Activated T-helper 1 cell treated with anti-CD3 and anti-CD28 coated beads, Interleukin-12 subunit alpha, Interleukin-12 subunit beta, Interleukin-2, Interleukin-4 antibody, amounts not matched to agents 30 ng/mL and 10 ng/mL and 1 ng/mL, durations not matched to agents 14 hours and 24 hours and 36 hours (primary cell): ENCODE measurements at regions not wholly inside any gene's neighbourhood (a gene's known extent, or its start where the extent isn't known, plus 50 kb on each side); places are given as distances from the start of the nearest gene placed in this dataset.

Source experiments
- DNase-seq: peaks from one replicate; pipeline ENCODE4 v3.0.0; 2021; ENCODE audit warnings: low spot score
- H3K27ac Mint-ChIP-seq: one replicate; pipeline ENCODE4 v1.8.0; 2021; ENCODE audit warnings: mild to moderate bottlenecking, mixed read lengths
- H3K27me3 Mint-ChIP-seq: one replicate; pipeline ENCODE4 v1.8.0; 2022; ENCODE audit warnings: mild to moderate bottlenecking, moderate library complexity, mixed read lengths; ENCODE audit not compliant: insufficient read depth
- H3K36me3 Mint-ChIP-seq: one replicate; pipeline ENCODE4 v1.8.0; 2021; ENCODE audit warnings: low read depth, mixed read lengths
- H3K4me1 Mint-ChIP-seq: one replicate; pipeline ENCODE4 v1.8.0; 2021; ENCODE audit warnings: low read depth, mixed read lengths
- H3K4me3 Mint-ChIP-seq: one replicate; pipeline ENCODE4 v1.8.0; 2021; ENCODE audit warnings: mild to moderate bottlenecking, moderate library complexity, mixed read lengths
- H3K9me3 Mint-ChIP-seq: one replicate; pipeline ENCODE4 v1.8.0; 2021; ENCODE audit warnings: mixed read lengths
- intact Hi-C: fragments of 100-400 bp; cut with micrococcal nuclease; formaldehyde crosslinking; loops from one replicate; pipeline ENCODE4 v1.15.1; 2024

DNA sequence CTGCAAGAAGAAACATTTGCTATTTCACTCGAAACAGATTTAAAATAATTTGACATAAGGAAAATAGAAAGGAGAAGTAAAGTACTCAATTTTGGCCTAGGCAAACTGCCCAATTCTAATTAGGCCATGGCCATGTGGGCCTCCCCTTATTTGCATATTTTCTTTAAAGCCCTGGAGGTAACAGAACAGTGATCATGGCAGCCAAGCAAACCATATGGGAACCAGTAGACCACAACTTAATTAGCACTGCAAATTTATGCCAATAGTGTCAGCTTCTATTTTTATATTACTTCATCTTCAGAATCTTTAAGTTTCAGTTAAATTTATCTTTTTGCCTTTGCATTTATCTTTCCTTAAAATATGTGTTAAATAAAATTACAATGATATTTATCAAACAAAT is 63.3 kb upstream of the THSD7A start:
- no peaks in the 10 kb centered on the region for H3K36me3 Mint-ChIP-seq
- no peak overlapping the region for H3K4me3 Mint-ChIP-seq
- no peaks in the 10 kb centered on the region for H3K4me1 Mint-ChIP-seq
- no peaks in the 10 kb centered on the region for H3K27me3 Mint-ChIP-seq
- no peak overlapping the region for H3K27ac Mint-ChIP-seq
- intact Hi-C loops, result no loop called here
- no peaks in the 10 kb centered on the region for H3K9me3 Mint-ChIP-seq
- DNase-seq, result no peak

DNA sequence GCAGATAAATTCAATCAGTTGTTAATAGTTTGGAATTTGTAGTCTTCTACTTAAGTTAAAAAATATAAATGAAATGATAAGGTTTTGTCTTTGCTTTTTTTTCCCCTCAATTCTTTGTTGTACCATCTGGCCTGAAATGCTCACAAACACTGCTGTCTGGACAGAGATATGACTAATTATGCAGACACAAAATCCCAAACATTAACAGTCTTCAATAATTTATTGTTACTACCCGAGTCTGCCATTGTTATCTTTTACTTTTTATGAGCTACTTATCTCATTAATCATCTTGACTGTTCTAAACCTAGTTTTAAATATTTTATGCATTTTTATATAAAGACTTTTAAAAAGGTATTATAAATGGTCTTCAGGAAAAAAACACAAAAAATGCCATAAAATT is 64.7 kb upstream of the THSD7A start:
- Mint-ChIP-seq H3K36me3 (no peaks in the 10 kb centered on the region), H3K27ac (no peak overlapping the region), H3K27me3 (no peaks in the 10 kb centered on the region), H3K9me3 (no peaks in the 10 kb centered on the region), H3K4me1 (no peaks in the 10 kb centered on the region), H3K4me3 (no peak overlapping the region)
- DNase-seq, result no peak
- intact Hi-C loops, result no loop called here

DNA sequence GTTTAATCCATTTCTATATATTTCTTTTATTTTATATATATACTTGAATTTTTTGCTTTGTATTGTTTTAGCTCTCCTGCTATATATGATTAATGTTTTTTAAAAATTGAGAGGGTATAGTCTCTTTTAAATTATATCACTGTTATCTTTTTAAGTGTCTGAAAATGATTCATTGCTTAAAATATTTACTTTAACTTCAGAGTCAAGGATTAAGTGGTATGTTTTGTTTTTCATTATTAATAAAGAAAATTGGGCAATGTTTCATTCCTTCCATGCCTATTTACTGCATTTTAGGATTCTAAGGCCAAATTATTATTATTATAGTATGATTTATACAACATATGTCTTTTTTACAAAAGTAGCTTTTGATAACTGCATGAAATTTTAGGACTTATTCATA is 67.2 kb upstream of the THSD7A start:
- intact Hi-C loops, result no loop called here
- H3K36me3 Mint-ChIP-seq, result no peaks in the 10 kb centered on the region
- DNase-seq, result no peak
- H3K4me1 Mint-ChIP-seq, result no peaks in the 10 kb centered on the region
- H3K9me3 Mint-ChIP-seq, result no peaks in the 10 kb centered on the region
- no peaks in the 10 kb centered on the region for H3K27me3 Mint-ChIP-seq
- H3K27ac Mint-ChIP-seq, result no peak overlapping the region
- no peak overlapping the region for H3K4me3 Mint-ChIP-seq

DNA sequence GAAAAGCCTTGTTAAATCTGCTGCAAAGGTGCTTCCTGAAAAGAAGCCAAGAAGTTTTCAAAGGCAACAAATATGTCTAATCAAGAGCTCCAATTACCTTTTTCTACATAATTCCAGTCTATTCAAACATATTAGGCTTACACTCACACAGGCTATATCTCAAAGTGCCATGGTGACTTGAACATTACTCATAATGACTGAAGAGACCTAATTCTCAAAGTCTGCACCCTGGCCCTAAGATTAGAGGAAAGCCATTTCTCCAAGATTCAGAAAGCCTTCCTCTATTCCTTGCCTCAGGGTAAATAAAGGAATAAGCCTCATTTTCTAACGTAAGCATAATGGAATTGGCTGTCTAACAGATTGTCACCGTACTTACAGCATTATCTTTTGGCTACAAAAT is 78.3 kb upstream of the THSD7A start:
- no peaks in the 10 kb centered on the region for H3K36me3 Mint-ChIP-seq
- no peaks in the 10 kb centered on the region for H3K27me3 Mint-ChIP-seq
- no peaks in the 10 kb centered on the region for H3K9me3 Mint-ChIP-seq
- no peaks in the 10 kb centered on the region for H3K4me1 Mint-ChIP-seq
- intact Hi-C loops, result no loop called here
- H3K27ac Mint-ChIP-seq, result no peak overlapping the region
- no peak for DNase-seq
- no peak overlapping the region for H3K4me3 Mint-ChIP-seq

DNA sequence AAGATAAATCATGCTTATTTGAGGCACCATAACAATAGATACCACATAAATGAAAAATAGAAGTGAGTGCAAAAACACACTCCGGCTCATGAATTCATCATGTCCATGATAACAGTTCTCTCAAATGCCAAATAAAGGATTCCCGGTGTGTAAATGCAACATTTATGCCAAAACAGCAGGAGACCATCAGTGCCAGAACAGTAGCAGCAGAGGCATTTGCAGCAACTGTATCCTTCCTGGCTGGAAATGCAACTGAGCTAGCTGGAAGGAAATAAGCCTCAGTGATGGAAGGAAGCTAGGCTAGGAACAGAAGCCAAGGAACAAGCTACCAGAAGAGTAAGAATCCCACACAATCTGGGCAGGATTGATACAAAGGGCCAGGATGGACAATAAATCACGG is 79.9 kb upstream of the THSD7A start:
- DNase-seq, result no peak
- Mint-ChIP-seq H3K27ac (no peak overlapping the region), H3K4me3 (no peak overlapping the region), H3K4me1 (no peaks in the 10 kb centered on the region), H3K9me3 (no peaks in the 10 kb centered on the region), H3K27me3 (no peaks in the 10 kb centered on the region), H3K36me3 (no peaks in the 10 kb centered on the region)
- intact Hi-C loops, result no loop called here

DNA sequence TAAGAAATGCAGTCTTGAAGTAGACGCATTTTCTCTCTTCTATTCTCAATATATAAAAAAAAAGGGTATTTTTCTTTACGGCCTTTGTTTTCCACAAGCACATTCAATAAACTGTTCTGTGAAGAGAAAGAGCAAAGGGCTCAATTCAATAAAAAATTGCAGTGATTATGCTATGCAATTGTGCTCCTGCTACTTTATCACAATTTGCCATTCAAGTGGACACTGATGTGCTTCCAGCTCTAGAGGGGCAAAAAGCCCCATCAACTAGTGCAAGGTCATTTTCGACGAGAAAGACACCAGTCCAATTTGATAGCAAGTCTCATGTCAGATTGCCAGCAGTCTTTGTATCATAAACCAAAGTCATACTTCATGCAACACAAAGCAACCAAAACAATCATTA is 82.6 kb upstream of the THSD7A start:
- Mint-ChIP-seq H3K4me1 (no peaks in the 10 kb centered on the region), H3K27me3 (no peaks in the 10 kb centered on the region), H3K4me3 (no peak overlapping the region), H3K36me3 (no peaks in the 10 kb centered on the region), H3K9me3 (no peaks in the 10 kb centered on the region), H3K27ac (no peak overlapping the region)
- intact Hi-C loops, result no loop called here
- DNase-seq, result no peak

DNA sequence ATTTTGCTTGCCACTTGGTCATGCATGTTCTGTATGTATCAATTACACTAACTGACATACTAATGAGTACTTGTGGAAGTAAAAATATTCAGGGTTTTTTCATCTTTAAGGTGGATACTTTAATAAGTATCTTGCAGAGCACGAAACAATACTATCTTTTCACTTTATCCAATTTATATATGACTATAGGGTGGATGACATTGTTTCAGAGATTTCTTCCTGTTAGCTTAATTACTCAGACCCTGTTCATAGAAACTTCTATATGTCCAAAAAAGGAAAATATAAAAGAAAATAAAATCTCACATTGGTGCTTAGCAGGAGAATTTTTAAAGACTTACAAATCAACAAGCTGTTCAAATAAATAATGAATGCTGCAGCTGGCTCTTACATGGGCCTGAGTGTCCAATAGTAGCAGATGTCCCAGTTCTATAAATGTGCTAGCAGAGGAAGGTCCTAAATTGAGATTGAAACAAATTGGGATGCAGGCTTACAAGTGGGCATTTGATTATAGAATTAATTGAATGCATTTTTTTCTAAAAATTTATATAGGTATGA is 91.5 kb upstream of the THSD7A start:
- no peaks in the 10 kb centered on the region for H3K36me3 Mint-ChIP-seq
- intact Hi-C loops, result no loop called here
- no peaks in the 10 kb centered on the region for H3K4me1 Mint-ChIP-seq
- no peaks in the 10 kb centered on the region for H3K9me3 Mint-ChIP-seq
- DNase-seq, result no peak
- H3K4me3 Mint-ChIP-seq, result no peak overlapping the region
- H3K27me3 Mint-ChIP-seq, result peaks cover 2% of the 10 kb centered on the region
- no peak overlapping the region for H3K27ac Mint-ChIP-seq

DNA sequence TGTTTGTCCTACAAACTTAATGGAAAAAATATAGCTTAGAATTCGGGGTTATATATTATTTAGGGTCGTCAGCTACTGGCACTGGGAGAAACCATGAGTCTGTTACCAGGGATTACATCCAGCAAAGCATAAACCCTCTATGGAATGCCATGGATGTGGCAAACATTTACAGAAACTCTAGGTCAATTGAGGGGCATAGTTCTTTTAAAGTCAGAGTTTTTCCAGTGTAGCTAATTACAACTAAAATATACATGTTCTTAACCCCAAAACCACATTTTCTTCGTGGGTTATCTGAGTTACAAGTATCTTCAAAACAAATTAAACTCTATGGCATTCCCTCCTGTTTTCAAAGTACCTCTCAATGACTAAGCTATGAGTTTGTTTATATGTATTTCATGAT is 99.3 kb upstream of the THSD7A start:
- Mint-ChIP-seq H3K27me3 (no peaks in the 10 kb centered on the region), H3K4me3 (no peak overlapping the region), H3K9me3 (no peaks in the 10 kb centered on the region), H3K4me1 (no peaks in the 10 kb centered on the region), H3K27ac (no peak overlapping the region), H3K36me3 (no peaks in the 10 kb centered on the region)
- no peak for DNase-seq
- intact Hi-C loops, result no loop called here

DNA sequence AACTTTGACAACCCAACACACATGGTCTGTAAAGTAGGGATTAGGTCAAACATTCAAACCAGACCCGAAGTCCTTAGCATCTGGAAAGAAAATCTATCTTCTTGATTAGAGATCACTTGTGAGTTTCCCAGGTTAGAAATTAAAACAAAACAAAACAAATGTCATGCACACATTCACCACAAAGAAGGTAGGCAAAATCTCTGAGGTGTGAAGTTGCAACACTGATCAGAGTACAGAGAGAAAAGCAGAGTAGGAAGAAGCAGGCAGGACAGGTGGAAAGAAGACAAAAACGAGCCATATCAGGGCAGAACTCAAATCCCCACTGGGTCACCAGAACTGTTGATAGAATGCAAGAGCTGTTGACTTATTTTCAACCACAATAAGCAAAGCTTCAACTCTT is 102.8 kb upstream of the THSD7A start:
- no peak overlapping the region for H3K4me3 Mint-ChIP-seq
- no peak for DNase-seq
- no peaks in the 10 kb centered on the region for H3K36me3 Mint-ChIP-seq
- H3K4me1 Mint-ChIP-seq, result no peaks in the 10 kb centered on the region
- H3K9me3 Mint-ChIP-seq, result no peaks in the 10 kb centered on the region
- H3K27ac Mint-ChIP-seq, result no peak overlapping the region
- intact Hi-C loops, result no loop called here
- H3K27me3 Mint-ChIP-seq, result no peaks in the 10 kb centered on the region

DNA sequence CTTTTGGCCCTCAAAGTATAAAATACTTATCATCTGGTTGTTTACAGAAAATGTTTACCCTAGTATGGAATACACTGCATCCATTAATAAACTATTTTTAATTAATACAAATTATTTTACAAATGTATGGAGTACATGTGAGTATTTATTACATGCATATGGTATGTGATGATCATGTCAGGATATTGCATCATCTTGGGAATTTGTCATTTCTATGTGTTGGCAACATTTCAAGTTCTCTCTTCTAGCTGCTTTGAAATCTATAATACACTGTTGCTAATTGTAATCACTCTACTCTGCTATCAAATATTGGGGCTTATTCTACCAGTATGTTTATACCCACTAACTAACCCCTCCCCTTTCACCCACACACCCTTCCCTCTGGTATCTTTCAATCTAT is 103.9 kb upstream of the THSD7A start:
- no peak overlapping the region for H3K4me3 Mint-ChIP-seq
- intact Hi-C loops, result no loop called here
- no peaks in the 10 kb centered on the region for H3K4me1 Mint-ChIP-seq
- no peaks in the 10 kb centered on the region for H3K27me3 Mint-ChIP-seq
- no peaks in the 10 kb centered on the region for H3K9me3 Mint-ChIP-seq
- H3K27ac Mint-ChIP-seq, result no peak overlapping the region
- no peaks in the 10 kb centered on the region for H3K36me3 Mint-ChIP-seq
- no peak for DNase-seq

DNA sequence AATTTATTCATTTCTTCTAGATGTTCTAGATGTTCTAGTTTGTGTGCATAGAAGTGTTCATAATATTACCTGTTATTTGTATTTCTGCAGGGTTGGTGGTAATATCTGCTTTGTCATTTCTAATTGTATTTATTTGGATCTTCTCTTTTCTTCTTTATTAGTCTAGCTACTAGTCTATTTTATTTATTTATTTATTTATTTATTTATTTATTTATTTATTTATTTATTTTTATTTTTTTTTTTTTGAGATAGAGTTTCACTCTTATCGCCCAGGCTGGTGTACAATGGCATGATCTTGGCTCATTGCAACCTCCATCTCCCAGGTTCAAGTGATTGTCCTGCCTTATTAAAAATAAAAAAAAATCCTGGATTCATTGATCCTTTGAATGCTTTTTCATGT is 114.8 kb upstream of the THSD7A start:
- H3K9me3 Mint-ChIP-seq, result no peaks in the 10 kb centered on the region
- H3K4me3 Mint-ChIP-seq, result no peak overlapping the region
- no peaks in the 10 kb centered on the region for H3K27me3 Mint-ChIP-seq
- H3K4me1 Mint-ChIP-seq, result no peaks in the 10 kb centered on the region
- no peak overlapping the region for H3K27ac Mint-ChIP-seq
- H3K36me3 Mint-ChIP-seq, result no peaks in the 10 kb centered on the region
- intact Hi-C loops, result no loop called here
- DNase-seq, result no peak

DNA sequence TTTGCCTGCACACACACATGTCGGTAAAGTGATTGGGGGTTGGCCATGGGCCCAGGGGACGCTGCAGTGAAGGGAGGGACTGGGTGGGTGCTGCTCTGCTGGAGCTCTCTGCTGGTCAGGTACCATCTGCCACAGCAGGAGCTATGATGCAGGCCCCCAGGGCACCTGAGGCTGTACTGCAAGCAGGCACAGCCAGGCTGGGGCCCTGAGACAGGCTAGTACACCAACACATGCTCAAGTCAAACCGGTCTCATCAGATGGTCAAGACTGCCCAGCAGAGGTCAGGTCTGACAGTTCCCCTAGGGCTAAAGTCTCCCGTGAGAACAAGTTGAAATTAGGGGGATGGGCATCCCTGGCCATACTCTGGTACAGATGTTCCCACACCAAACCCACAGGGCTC is 118.3 kb upstream of the THSD7A start:
- H3K4me1 Mint-ChIP-seq, result no peaks in the 10 kb centered on the region
- no peaks in the 10 kb centered on the region for H3K27me3 Mint-ChIP-seq
- no peak overlapping the region for H3K27ac Mint-ChIP-seq
- no peak overlapping the region for H3K4me3 Mint-ChIP-seq
- intact Hi-C loops, result no loop called here
- H3K36me3 Mint-ChIP-seq, result no peaks in the 10 kb centered on the region
- DNase-seq, result no peak
- no peaks in the 10 kb centered on the region for H3K9me3 Mint-ChIP-seq

DNA sequence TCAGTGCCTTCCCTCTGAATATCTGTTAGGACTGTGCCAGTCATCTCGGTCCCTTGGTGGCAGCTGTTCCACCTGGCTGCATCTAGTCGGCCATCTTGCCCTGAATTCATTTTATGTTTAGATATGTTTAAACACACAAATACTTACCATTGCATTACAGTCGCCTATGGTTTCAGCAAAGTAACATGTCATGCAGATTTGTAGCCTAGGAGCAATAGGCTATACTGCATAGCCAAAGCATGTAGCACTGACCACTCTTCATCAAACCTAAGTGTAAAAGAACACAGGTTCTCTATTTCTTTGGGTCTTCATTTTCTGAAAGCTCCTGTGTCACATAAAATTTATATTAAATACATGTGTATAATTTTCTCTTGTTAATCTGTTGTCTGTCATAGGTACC is 118.9 kb upstream of the THSD7A start:
- no peak for DNase-seq
- H3K27me3 Mint-ChIP-seq, result no peaks in the 10 kb centered on the region
- no peaks in the 10 kb centered on the region for H3K36me3 Mint-ChIP-seq
- H3K4me1 Mint-ChIP-seq, result no peaks in the 10 kb centered on the region
- intact Hi-C loops, result no loop called here
- no peak overlapping the region for H3K27ac Mint-ChIP-seq
- H3K4me3 Mint-ChIP-seq, result no peak overlapping the region
- no peaks in the 10 kb centered on the region for H3K9me3 Mint-ChIP-seq

DNA sequence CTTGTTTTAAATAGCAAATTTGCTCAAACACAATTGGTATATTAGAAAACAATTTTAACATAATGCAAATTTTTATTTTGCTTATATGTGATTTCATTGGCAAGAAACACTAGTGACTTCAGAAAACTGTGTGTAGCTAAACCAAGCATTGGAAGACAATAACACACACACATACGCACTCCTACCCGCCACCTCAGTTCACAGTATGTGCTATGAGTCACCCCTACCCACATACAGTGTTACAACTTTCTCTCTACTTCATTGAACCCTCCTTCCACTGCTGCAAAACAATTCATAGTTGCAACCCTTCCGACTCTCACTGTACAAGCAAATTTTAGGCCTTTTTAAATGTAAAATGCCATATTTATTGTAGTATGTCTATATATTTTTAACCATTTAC is 119.9 kb upstream of the THSD7A start:
- no peak overlapping the region for H3K4me3 Mint-ChIP-seq
- no peaks in the 10 kb centered on the region for H3K4me1 Mint-ChIP-seq
- intact Hi-C loops, result no loop called here
- no peaks in the 10 kb centered on the region for H3K27me3 Mint-ChIP-seq
- no peak for DNase-seq
- H3K36me3 Mint-ChIP-seq, result no peaks in the 10 kb centered on the region
- H3K9me3 Mint-ChIP-seq, result no peaks in the 10 kb centered on the region
- no peak overlapping the region for H3K27ac Mint-ChIP-seq
